Spleen (tissue), 7 donors: ENCODE measurements at regions not wholly inside any gene's neighbourhood (a gene's known extent, or its start where the extent isn't known, plus 50 kb on each side); places are given as distances from the start of the nearest gene placed in this dataset.

Source experiments
- CTCF ChIP-seq, 11 experiments: fragments of 200-600 bp in 7 of 11; fragments of 450-650 bp in 4 of 11; sonication (generic) in 4 of 11; IDR thresholded peaks in 8 of 11; conservative IDR thresholded peaks in 3 of 11; 1 replicate in 7 of 11; 2 replicates in 4 of 11; pipeline versions ENCODE4 v1.4.0 to v1.8.0; 2016 to 2021; ENCODE audit warnings: antibody characterized with exemption in 11 of 11, inconsistent platforms in 4 of 11, mild to moderate bottlenecking in 1 of 11
- POLR2A ChIP-seq, 3 donors: fragments of 450-650 bp; IDR thresholded peaks; one replicate each; pipeline ENCODE4 v1.5.1; 2017; ENCODE audit warnings: antibody characterized with exemption in 3 of 3, mild to moderate bottlenecking in 1 of 3
- POLR2AphosphoS5 ChIP-seq, 3 donors: sonication (generic); formaldehyde crosslinking; IDR thresholded peaks; one replicate each; pipeline ENCODE4 v1.5.1; 2017; ENCODE audit warnings: antibody characterized with exemption in 3 of 3
- donor health status: DM: no; HTN: no; CAD: no; lungs with moderate emphysema.
- donor health status: DM: no; HTN: no; CAD: no.
- donor health status: DM: no; HTN: no; CAD: no.

DNA sequence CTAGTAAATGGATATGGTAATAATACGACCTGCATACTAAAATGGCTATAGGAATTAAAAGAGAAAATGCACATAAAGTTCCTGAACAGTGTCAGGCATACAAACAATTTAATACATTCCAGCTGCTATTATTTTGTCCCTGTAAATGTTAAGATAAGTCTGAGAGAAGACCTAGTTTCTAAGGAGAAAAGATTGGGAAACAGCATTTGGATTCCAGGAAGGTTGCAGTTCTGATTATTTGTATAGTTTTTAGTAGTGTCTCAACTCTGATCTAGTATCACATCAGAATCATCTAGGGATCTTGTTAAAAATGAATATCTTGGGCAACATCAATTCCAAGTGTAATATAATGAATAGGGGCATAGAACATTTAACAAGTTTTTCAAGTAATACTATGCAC lies 905.7 kb downstream of the NSUN3 start:
- TF ChIP-seq CTCF (IDR thresholded peaks at IDR 0.05 in 8 of 11, conservative IDR thresholded peaks at IDR 0.05 in 3 of 11) (no peak), POLR2A (IDR thresholded peaks at IDR 0.05) (no peak), POLR2AphosphoS5 (IDR thresholded peaks at IDR 0.05) (no peak)
